ENCODE measurements at regions not wholly inside any gene's neighbourhood (a gene's known extent, or its start where the extent isn't known, plus 50 kb on each side); places are given as distances from the start of the nearest gene placed in this dataset.

- H3K27ac Mint-ChIP-seq = no peak overlapping the region
- no peaks in the 10 kb centered on the region for H3K4me1 Mint-ChIP-seq
- no peak overlapping the region for H3K4me3 Mint-ChIP-seq
Observed at GRCh38 chr5:24428345-24428744, 216.4 kb downstream of the CDH10 start.

GRCh38 chr5:24433555-24433954, 211.2 kb downstream of the CDH10 start:
- Mint-ChIP-seq H3K4me1 (no peaks in the 10 kb centered on the region), H3K27ac (no peak overlapping the region), H3K36me3 (no peaks in the 10 kb centered on the region), H3K27me3 (no peaks in the 10 kb centered on the region), H3K4me3 (no peak overlapping the region), H3K9me3 (no peaks in the 10 kb centered on the region)
- DNase-seq = no peak

More at GRCh38 chr5:24428345-24428744, 216.4 kb downstream of the CDH10 start:
- Mint-ChIP-seq H3K27me3 (no peaks in the 10 kb centered on the region), H3K9me3 (peaks cover 1% of the 10 kb centered on the region), H3K36me3 (no peaks in the 10 kb centered on the region)
- DNase-seq = no peak

Measured in activated naive CD8-positive, alpha-beta T cell treated with anti-CD3 and anti-CD28 coated beads for 36 hours (primary cell).